H9 (cell line): ENCODE measurements at regions not wholly inside any gene's neighbourhood (a gene's known extent, or its start where the extent isn't known, plus 50 kb on each side); places are given as distances from the start of the nearest gene placed in this dataset.
A peak's percentile ranks its signal among the peaks of the same experiment; 100 is the strongest.

Source experiments
- DNase-seq: peaks from one replicate; pipeline ENCODE4 v3.0.0-alpha.2; 2017
- H2AFZ ChIP-seq: one replicate; pipeline ENCODE4 v1.6.1; 2013; ENCODE audit warnings: mild to moderate bottlenecking, low read length, control low read depth, moderate library complexity
- H2AK5ac ChIP-seq: 2 replicates; pipeline ENCODE4 v1.6.1; 2013; ENCODE audit warnings: low read length, control low read depth, mixed read lengths; ENCODE audit not compliant: insufficient read length
- H2BK120ac ChIP-seq: one replicate; pipeline ENCODE4 v1.6.1; 2013; ENCODE audit warnings: low read depth, mild to moderate bottlenecking, low read length, control low read depth, inconsistent platforms; ENCODE audit not compliant: poor library complexity, severe bottlenecking
- H2BK12ac ChIP-seq: 2 replicates; pipeline ENCODE4 v1.6.1; 2013; ENCODE audit warnings: low read length, control low read depth, mixed read lengths, low read depth; ENCODE audit not compliant: insufficient read length
- H2BK15ac ChIP-seq: 2 replicates; pipeline ENCODE4 v1.6.1; 2013; ENCODE audit warnings: low read depth, low read length, control low read depth
- H2BK20ac ChIP-seq: one replicate; pipeline ENCODE4 v1.6.1; 2013; ENCODE audit warnings: low read depth, mild to moderate bottlenecking, low read length, control low read depth, inconsistent platforms; ENCODE audit not compliant: poor library complexity, severe bottlenecking
- H2BK5ac ChIP-seq: 2 replicates; pipeline ENCODE4 v1.6.1; 2013; ENCODE audit warnings: low read length, control low read depth, mixed read lengths; ENCODE audit not compliant: insufficient read length
- H3K14ac ChIP-seq: 2 replicates; pipeline ENCODE4 v1.6.1; 2013; ENCODE audit warnings: low read length, control low read depth; ENCODE audit not compliant: insufficient read depth
- H3K18ac ChIP-seq: 2 replicates; pipeline ENCODE4 v1.6.1; 2013; ENCODE audit warnings: low read depth, mild to moderate bottlenecking, mixed read lengths, low read length, control low read depth; ENCODE audit not compliant: insufficient read length
- H3K23ac ChIP-seq: 2 replicates; pipeline ENCODE4 v1.6.1; 2013; ENCODE audit warnings: low read length, control low read depth, mixed read lengths, low read depth; ENCODE audit not compliant: insufficient read length
- H3K23me2 ChIP-seq: 2 replicates; pipeline ENCODE4 v1.6.1; 2013; ENCODE audit warnings: low read depth, mild to moderate bottlenecking, mixed read lengths, low read length, control low read depth; ENCODE audit not compliant: insufficient read length, poor library complexity, severe bottlenecking
- H3K27ac ChIP-seq: 2 replicates; pipeline ENCODE4 v1.5.1; 2013; ENCODE audit warnings: low read length, control low read depth, mixed read lengths, low read depth; ENCODE audit not compliant: insufficient read length
- H3K27me3 ChIP-seq: 2 replicates; pipeline ENCODE4 v1.6.1; 2013; ENCODE audit warnings: low read length, control low read depth, inconsistent platforms; ENCODE audit not compliant: insufficient read depth
- H3K4ac ChIP-seq: 2 replicates; pipeline ENCODE4 v1.6.1; 2013; ENCODE audit warnings: low read depth, mild to moderate bottlenecking, control low read depth, inconsistent platforms, low read length, moderate library complexity
- H3K4me1 ChIP-seq: 2 replicates; pipeline ENCODE4 v1.6.1; 2013; ENCODE audit warnings: low read length, control low read depth, inconsistent platforms; ENCODE audit not compliant: insufficient read depth
- H3K4me2 ChIP-seq: 2 replicates; pipeline ENCODE4 v1.6.1; 2013; ENCODE audit warnings: low read length, control low read depth, mixed read lengths; ENCODE audit not compliant: insufficient read length, insufficient read depth
- H3K56ac ChIP-seq: 2 replicates; pipeline ENCODE4 v1.6.1; 2013; ENCODE audit warnings: low read depth, mild to moderate bottlenecking, mixed read lengths, low read length, control low read depth; ENCODE audit not compliant: insufficient read length
- H3K79me1 ChIP-seq: 2 replicates; pipeline ENCODE4 v1.6.1; 2013; ENCODE audit warnings: low read depth, mild to moderate bottlenecking, moderate library complexity, low read length, control low read depth, inconsistent platforms; ENCODE audit not compliant: insufficient read depth, poor library complexity, severe bottlenecking
- H3K79me2 ChIP-seq: 2 replicates; pipeline ENCODE4 v1.6.1; 2013; ENCODE audit warnings: low read length, control low read depth, inconsistent platforms; ENCODE audit not compliant: insufficient read depth
- H3K9ac ChIP-seq: 2 replicates; pipeline ENCODE4 v1.6.1; 2013; ENCODE audit warnings: low read length, control low read depth, mixed read lengths; ENCODE audit not compliant: insufficient read length; ENCODE audit errors: extremely low read depth
- H3K9me3 ChIP-seq: one replicate; pipeline ENCODE4 v1.6.1; 2013; ENCODE audit warnings: low read depth, low read length, inconsistent platforms; ENCODE audit not compliant: control insufficient read depth
- H3T11ph ChIP-seq: one replicate; pipeline ENCODE4 v1.6.1; 2013; ENCODE audit warnings: mild to moderate bottlenecking, low read length, control low read depth, inconsistent platforms
- H4K20me1 ChIP-seq: one replicate; pipeline ENCODE4 v1.6.1; 2013; ENCODE audit not compliant: control insufficient read depth, insufficient read length, insufficient read depth
- H4K5ac ChIP-seq: 2 replicates; pipeline ENCODE4 v1.6.1; 2013; ENCODE audit warnings: low read depth, mild to moderate bottlenecking, mixed read lengths, low read length, control low read depth; ENCODE audit not compliant: insufficient read length
- H4K8ac ChIP-seq: replicated peaks from 2 replicates; pipeline ENCODE4 v1.6.1; 2013; ENCODE audit warnings: low read length, control low read depth, mixed read lengths, low read depth; ENCODE audit not compliant: insufficient read length
- H4K91ac ChIP-seq: 2 replicates; pipeline ENCODE4 v1.6.1; 2013; ENCODE audit warnings: low read depth, mild to moderate bottlenecking, moderate library complexity, mixed read lengths, low read length, control low read depth; ENCODE audit not compliant: insufficient read length
- H3K27ac Mint-ChIP-seq, 3 experiments: 2 replicates in 2 of 3; 3 replicates in 1 of 3; pipeline ENCODE4 v1.8.0; 2020 to 2021; ENCODE audit warnings: mixed read lengths in 3 of 3, mild to moderate bottlenecking in 1 of 3, moderate library complexity in 1 of 3
- H3K27me3 Mint-ChIP-seq: 2 replicates; pipeline ENCODE4 v1.8.0; 2021; ENCODE audit warnings: low read depth, mild to moderate bottlenecking, moderate library complexity, mixed read lengths
- H3K36me3 Mint-ChIP-seq, 3 experiments: 2 replicates in 2 of 3; 3 replicates in 1 of 3; pipeline ENCODE4 v1.8.0; 2020 to 2021; ENCODE audit warnings: low read depth in 3 of 3, mixed read lengths in 3 of 3; ENCODE audit not compliant: insufficient read depth in 1 of 3
- H3K4me1 Mint-ChIP-seq, 2 experiments: 2 replicates each; pipeline ENCODE4 v1.8.0; 2020; ENCODE audit warnings: mixed read lengths in 2 of 2
- H3K4me3 Mint-ChIP-seq, 2 experiments: 2 replicates in 1 of 2; 3 replicates in 1 of 2; pipeline ENCODE4 v1.8.0; 2020 to 2021; ENCODE audit warnings: mild to moderate bottlenecking in 2 of 2, mixed read lengths in 2 of 2, moderate library complexity in 1 of 2
- H3K9me3 Mint-ChIP-seq, 2 experiments: 2 replicates in 1 of 2; 3 replicates in 1 of 2; pipeline ENCODE4 v1.8.0; 2020; ENCODE audit warnings: mild to moderate bottlenecking in 2 of 2, mixed read lengths in 2 of 2, moderate library complexity in 1 of 2
- CTCF ChIP-seq: fragments of 200-600 bp; sonication (generic); conservative IDR thresholded peaks from 3 replicates; pipeline ENCODE4 v1.8.0; 2021; ENCODE audit warnings: antibody characterized with exemption, mild to moderate bottlenecking
- WGBS: extraction: QIAGEN DNeasy Blood & Tissue Kit; methylation state at CpG from one replicate; pipeline ENCODE4 v1.1.7; 2013; ENCODE audit warnings: missing lambda C conversion rate, low lambda C conversion rate, mixed read lengths; ENCODE audit not compliant: insufficient read length; ENCODE audit errors: extremely low coverage; 5-methylcytosine and 5-hydroxymethylcytosine counted together

- Mint-ChIP-seq H3K27ac (no peak overlapping the region), H3K27me3 (no peaks in the 10 kb centered on the region), H3K4me3 (no peak overlapping the region), H3K36me3 (no peaks in the 10 kb centered on the region; a peak in 1 of 7 replicates), H3K9me3 (no peaks in the 10 kb centered on the region), H3K4me1 (no peaks in the 10 kb centered on the region)
- H3K27me3 ChIP-seq, result no peaks in the 10 kb centered on the region
- DNase-seq, result peak; percentile 71
- H3K4me2 ChIP-seq, result no peak overlapping the region
- no CpG with 5 or more reads among the region's 8 CpGs for WGBS
- no peak overlapping the region for H2AK5ac ChIP-seq
- H3K23ac ChIP-seq, result no peak overlapping the region
- no peak overlapping the region for H4K91ac ChIP-seq
- H2BK20ac ChIP-seq, result no peak overlapping the region
- H3K4ac ChIP-seq, result no peak overlapping the region
- H2BK5ac ChIP-seq, result no peak overlapping the region
- no peak overlapping the region for H3K18ac ChIP-seq
- H3T11ph ChIP-seq, result no peak overlapping the region
- no peaks in the 10 kb centered on the region for H3K79me1 ChIP-seq
- H4K20me1 ChIP-seq, result no peaks in the 10 kb centered on the region
- no peak overlapping the region for H3K27ac ChIP-seq
- H3K56ac ChIP-seq, result no peak overlapping the region
- H2BK120ac ChIP-seq, result no peak overlapping the region
- H3K14ac ChIP-seq, result no peak overlapping the region
- H2AFZ ChIP-seq, result no peak overlapping the region
- H4K5ac ChIP-seq, result no peak overlapping the region
- no peak overlapping the region for H2BK12ac ChIP-seq
- no peak overlapping the region for H4K8ac ChIP-seq
- no peaks in the 10 kb centered on the region for H3K4me1 ChIP-seq
- no peaks in the 10 kb centered on the region for H3K23me2 ChIP-seq
- no peak overlapping the region for H2BK15ac ChIP-seq
- peak; percentile 96 for TF ChIP-seq CTCF
- no peaks in the 10 kb centered on the region for H3K79me2 ChIP-seq
- H3K9ac ChIP-seq, result no peak overlapping the region
- no peaks in the 10 kb centered on the region for H3K9me3 ChIP-seq
These were observed 763.8 kb upstream of the AADAT start for GRCh38 chr4:170853422-170854021.
